Caco-2 (cell line): ENCODE measurements at regions not wholly inside any gene's neighbourhood (a gene's known extent, or its start where the extent isn't known, plus 50 kb on each side); places are given as distances from the start of the nearest gene placed in this dataset.

Experiments
- BruUV-seq: library from RNA; stranded (reverse); fragments of 400-500 nt; replicated peaks from 2 replicates; lab custom pipeline; 2021; lab: Mats Ljungman, UMichigan
- CTCF ChIA-PET: fragments of 300-600 bp; sonication (Branson Sonifier 250); formaldehyde crosslinking; loops from one replicate; lab custom pipeline; 2022; ENCODE audit warnings: antibody characterized with exemption; lab: Charles Lee
- POLR2A ChIA-PET: fragments of 300-600 bp; sonication (Branson Sonifier 250); formaldehyde crosslinking; loops from one replicate; lab custom pipeline; 2022; ENCODE audit warnings: antibody characterized with exemption; lab: Charles Lee
- DNase-seq, 2 experiments: peaks; one replicate each; pipeline versions ENCODE4 v3.0.0 to v3.0.0-alpha.2; 2020 to 2022
- H3K27me3 ChIP-seq: replicated peaks from 2 replicates; pipeline ENCODE4 v1.6.0; 2011; ENCODE audit warnings: low read length; ENCODE audit not compliant: control insufficient read depth, insufficient read depth
- H3K36me3 ChIP-seq: 2 replicates; pipeline ENCODE4 v1.5.1; 2011; ENCODE audit warnings: low read length; ENCODE audit not compliant: control insufficient read depth, insufficient read depth
- H3K4me1 ChIP-seq: fragments of 250-450 bp; sonication (Bioruptor Pico); 2 replicates; pipeline ENCODE4 v1.5.1; 2020; ENCODE audit warnings: mild to moderate bottlenecking
- H3K4me3 ChIP-seq: 2 replicates; pipeline ENCODE4 v1.5.1; 2011; ENCODE audit warnings: low read depth, mild to moderate bottlenecking, control low read depth, low read length
- H3K9me3 ChIP-seq: fragments of 250-450 bp; sonication (Bioruptor Pico); 2 replicates; pipeline ENCODE4 v1.5.1; 2020; ENCODE audit warnings: mild to moderate bottlenecking, moderate library complexity
- H3K27ac Mint-ChIP-seq: one replicate; pipeline ENCODE4 v1.8.0; 2022; ENCODE audit warnings: mixed read lengths; ENCODE audit not compliant: unreplicated experiment
- H3K27me3 Mint-ChIP-seq: one replicate; pipeline ENCODE4 v1.8.0; 2022; ENCODE audit warnings: mixed read lengths; ENCODE audit not compliant: insufficient read depth, unreplicated experiment
- H3K36me3 Mint-ChIP-seq: one replicate; pipeline ENCODE4 v1.8.0; 2022; ENCODE audit warnings: mild to moderate bottlenecking, mixed read lengths; ENCODE audit not compliant: insufficient read depth, unreplicated experiment
- H3K4me1 Mint-ChIP-seq: one replicate; pipeline ENCODE4 v1.8.0; 2022; ENCODE audit warnings: low read depth, mixed read lengths; ENCODE audit not compliant: unreplicated experiment
- H3K4me3 Mint-ChIP-seq: one replicate; pipeline ENCODE4 v1.8.0; 2022; ENCODE audit warnings: mild to moderate bottlenecking, moderate library complexity, mixed read lengths; ENCODE audit not compliant: unreplicated experiment
- H3K9me3 Mint-ChIP-seq: one replicate; pipeline ENCODE4 v1.8.0; 2022; ENCODE audit warnings: mixed read lengths; ENCODE audit not compliant: unreplicated experiment
- CTCF ChIP-seq, 2 experiments: fragments of 200-600 bp in 1 of 2; IDR thresholded peaks; 1 replicate in 1 of 2; 2 replicates in 1 of 2; pipeline versions ENCODE4 v1.5.1 to v1.8.0; 2011 to 2022; ENCODE audit warnings: antibody characterized with exemption in 1 of 2, control low read depth in 1 of 2, inconsistent platforms in 1 of 2, low read depth in 1 of 2, low read length in 1 of 2, mild to moderate bottlenecking in 1 of 2, moderate library complexity in 1 of 2; ENCODE audit not compliant: insufficient read depth in 1 of 2, severe bottlenecking in 1 of 2, unreplicated experiment in 1 of 2
- intact Hi-C: fragments of 100-400 bp; cut with micrococcal nuclease; formaldehyde crosslinking; loops from one replicate; pipeline ENCODE4 v1.10.0; 2022; ENCODE audit not compliant: unreplicated experiment

DNA sequence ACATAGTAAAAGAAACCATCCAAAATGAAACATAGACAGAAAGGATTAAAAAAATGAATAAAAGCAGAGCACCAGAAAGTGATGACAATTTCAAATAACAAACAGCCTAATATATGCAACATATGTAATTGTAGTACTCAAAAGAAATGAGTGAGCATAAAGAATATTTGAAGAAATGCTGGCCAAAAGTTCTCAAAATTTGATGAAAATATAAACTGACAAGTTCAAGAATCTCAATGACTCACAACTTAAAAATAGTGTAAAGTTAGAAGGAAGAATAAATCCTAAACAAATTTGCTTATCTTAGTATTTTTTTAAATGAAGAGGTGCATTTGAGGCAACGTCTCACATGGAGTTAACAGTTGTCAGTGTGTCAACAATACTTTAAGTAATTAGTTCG is 498.9 kb downstream of the SLC6A15 start:
- no peaks in the 10 kb centered on the region for H3K9me3 ChIP-seq
- no peak for DNase-seq
- H3K4me1 ChIP-seq, result no peaks in the 10 kb centered on the region
- POLR2A ChIA-PET, result no interaction called here
- H3K27me3 ChIP-seq, result no peaks in the 10 kb centered on the region
- Mint-ChIP-seq H3K9me3 (no peaks in the 10 kb centered on the region), H3K27ac (no peak overlapping the region), H3K4me3 (no peak overlapping the region), H3K36me3 (no peaks in the 10 kb centered on the region), H3K4me1 (no peaks in the 10 kb centered on the region), H3K27me3 (no peaks in the 10 kb centered on the region)
- TF ChIP-seq CTCF (IDR thresholded peaks at IDR 0.05; ENCODE audit: insufficient read depth in 1 of 2, low read depth in 1 of 2, low read length in 1 of 2, severe bottlenecking in 1 of 2, unreplicated experiment in 1 of 2), result no peak
- intact Hi-C loops, result no loop called here
- CTCF ChIA-PET, result no interaction called here
- H3K4me3 ChIP-seq, result no peak overlapping the region
- H3K36me3 ChIP-seq, result no peaks in the 10 kb centered on the region
- BruUV-seq, result no TSS peak

GRCh38 chr12:84412226-84412625 is 500.4 kb downstream of the SLC6A15 start:
- TF ChIP-seq CTCF (IDR thresholded peaks at IDR 0.05; ENCODE audit: insufficient read depth in 1 of 2, low read depth in 1 of 2, low read length in 1 of 2, severe bottlenecking in 1 of 2, unreplicated experiment in 1 of 2), result no peak
- Histone ChIP-seq H3K4me3 (no peak overlapping the region), H3K4me1 (no peaks in the 10 kb centered on the region), H3K9me3 (no peaks in the 10 kb centered on the region), H3K27me3 (no peaks in the 10 kb centered on the region), H3K36me3 (no peaks in the 10 kb centered on the region)
- ChIA-PET CTCF (no interaction called here), POLR2A (no interaction called here)
- Mint-ChIP-seq H3K4me1 (no peaks in the 10 kb centered on the region), H3K4me3 (no peak overlapping the region), H3K36me3 (no peaks in the 10 kb centered on the region), H3K9me3 (no peaks in the 10 kb centered on the region), H3K27me3 (no peaks in the 10 kb centered on the region), H3K27ac (no peak overlapping the region)
- intact Hi-C loops, result no loop called here
- no peak for DNase-seq
- no TSS peak for BruUV-seq

GRCh38 chr12:84411031-84411430 is 501.6 kb downstream of the SLC6A15 start:
- no peaks in the 10 kb centered on the region for H3K4me1 Mint-ChIP-seq
- DNase-seq, result no peak
- no peaks in the 10 kb centered on the region for H3K36me3 Mint-ChIP-seq
- POLR2A ChIA-PET, result no interaction called here
- H3K27me3 ChIP-seq, result no peaks in the 10 kb centered on the region
- CTCF ChIA-PET, result no interaction called here
- H3K27me3 Mint-ChIP-seq, result no peaks in the 10 kb centered on the region
- peaks cover 2% of the 10 kb centered on the region for H3K9me3 Mint-ChIP-seq
- no peak overlapping the region for H3K4me3 Mint-ChIP-seq
- intact Hi-C loops, result no loop called here
- H3K4me1 ChIP-seq, result no peaks in the 10 kb centered on the region
- BruUV-seq, result no TSS peak
- H3K27ac Mint-ChIP-seq, result no peak overlapping the region
- H3K36me3 ChIP-seq, result no peaks in the 10 kb centered on the region
- no peak overlapping the region for H3K4me3 ChIP-seq
- no peaks in the 10 kb centered on the region for H3K9me3 ChIP-seq
- no peak for TF ChIP-seq CTCF (IDR thresholded peaks at IDR 0.05; ENCODE audit: insufficient read depth in 1 of 2, low read depth in 1 of 2, low read length in 1 of 2, severe bottlenecking in 1 of 2, unreplicated experiment in 1 of 2)
